ENCODE measurements at regions not wholly inside any gene's neighbourhood (a gene's known extent, or its start where the extent isn't known, plus 50 kb on each side); places are given as distances from the start of the nearest gene placed in this dataset.
"Not testable (repeated sequence)": the region's sequence is repeated elsewhere in the genome, so short reads cannot be mapped to it uniquely, and the experiment has no call there.

DNA sequence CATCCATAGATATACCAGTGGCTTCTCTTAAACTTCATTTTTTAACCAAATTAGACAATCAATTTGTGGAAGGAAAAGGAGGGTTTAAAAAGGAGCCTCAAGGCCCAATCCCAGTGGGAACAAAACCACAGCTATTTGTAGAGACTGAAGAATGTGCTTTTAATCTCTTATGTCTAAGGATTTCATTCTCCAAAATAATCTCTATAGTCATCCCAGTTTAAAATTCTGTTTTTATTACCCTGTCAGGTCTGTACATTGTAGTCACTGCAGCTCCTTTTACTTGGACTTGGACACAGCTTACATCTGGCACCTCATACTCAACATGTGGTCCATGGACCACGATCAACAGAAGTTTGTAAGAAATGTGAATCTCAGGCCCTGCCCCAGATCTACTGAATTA, 152.1 kb upstream of the STMND1 start:
- DNase-seq (ENCODE audit: low spot score): no peak

DNA sequence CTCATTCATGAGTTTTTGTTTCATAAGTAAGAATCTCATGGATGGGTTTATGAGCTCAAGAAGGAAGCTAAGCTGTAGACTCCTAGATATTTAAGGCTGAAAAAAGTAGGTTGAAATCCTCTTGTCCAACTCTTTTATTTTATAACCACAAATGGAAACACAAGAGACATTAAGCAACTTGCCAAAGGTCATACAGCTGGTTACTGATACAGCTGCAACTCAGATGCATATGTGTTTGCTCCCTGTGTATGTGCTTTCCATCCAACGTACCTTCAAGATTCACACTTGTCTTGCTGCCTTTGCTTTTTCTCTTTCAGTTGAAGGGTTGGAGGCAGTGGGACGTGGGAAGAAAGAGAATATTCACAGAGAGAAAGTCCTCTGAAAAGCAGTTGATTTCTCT, 153.5 kb upstream of the STMND1 start:
- DNase-seq (ENCODE audit: low spot score): no peak

DNA sequence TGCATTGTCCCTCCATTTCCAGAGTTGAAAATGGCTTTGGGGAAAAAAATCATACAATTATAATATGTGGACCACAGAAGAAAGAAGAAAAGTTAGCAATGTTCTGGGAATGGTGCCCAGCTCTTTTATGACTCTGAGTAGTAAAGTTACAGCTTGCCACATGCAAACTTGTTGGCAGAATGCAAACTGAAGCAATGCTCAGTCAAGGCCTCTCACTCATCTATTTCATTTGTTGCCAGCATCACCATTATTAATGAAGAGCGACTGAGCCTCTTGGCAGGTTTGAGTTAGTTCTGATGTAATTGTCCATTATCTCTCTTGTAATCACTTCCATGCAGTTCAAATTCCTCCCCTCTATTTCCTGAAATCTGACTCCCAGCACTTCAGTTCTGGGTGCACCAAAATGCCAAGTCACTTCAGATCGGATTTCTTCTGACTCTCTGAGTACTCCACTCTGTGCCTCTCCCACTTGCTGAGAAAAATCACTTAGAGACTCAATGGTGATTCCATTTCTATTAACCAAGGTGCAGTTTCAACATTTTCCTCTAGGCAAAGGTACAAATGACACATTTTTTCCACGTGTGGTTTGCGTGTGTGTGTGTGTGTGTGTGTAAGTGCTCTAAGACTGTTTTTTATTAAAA, 154.4 kb upstream of the STMND1 start:
- no peak for DNase-seq (ENCODE audit: low spot score)

DNA sequence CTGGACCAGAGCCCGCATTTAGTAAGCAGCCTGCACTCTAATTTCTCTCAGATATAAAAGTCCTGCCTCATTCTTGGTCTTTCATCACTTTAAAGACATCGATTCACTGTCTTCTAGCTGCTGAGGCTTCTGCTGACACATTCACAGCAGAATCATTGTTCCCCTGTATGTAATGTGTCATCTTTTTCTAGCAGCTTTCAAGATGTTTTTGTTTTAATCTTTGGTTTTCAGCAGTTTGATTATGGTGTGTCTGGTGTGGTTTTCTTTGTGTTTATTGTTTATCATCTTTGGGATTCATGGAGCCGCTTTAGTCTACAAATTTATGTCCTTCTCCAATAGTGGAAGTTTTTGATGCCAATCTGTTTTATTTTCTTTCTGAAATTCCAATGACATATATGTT, 157.3 kb upstream of the STMND1 start:
- DNase-seq (ENCODE audit: low spot score): no peak

DNA sequence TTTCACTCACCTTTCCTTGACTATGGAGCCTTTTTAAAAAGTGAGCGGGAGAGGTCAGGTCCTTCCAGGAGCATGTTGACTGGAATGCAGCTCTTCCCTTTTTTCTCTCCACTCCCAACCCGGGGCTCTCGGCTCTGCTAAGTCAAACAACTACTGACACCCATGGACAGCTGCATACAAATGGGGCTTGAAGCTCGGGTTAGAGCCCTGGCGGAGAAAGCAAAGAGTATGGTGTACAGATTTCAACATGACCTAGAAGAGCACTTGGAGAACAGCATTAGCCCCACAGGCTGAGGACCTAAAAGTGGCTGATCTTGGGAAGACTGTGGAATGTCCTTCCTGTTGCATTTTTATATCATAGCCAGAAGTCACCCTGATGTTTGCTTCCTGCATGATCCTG, 162.0 kb upstream of the STMND1 start:
- no peak for DNase-seq (ENCODE audit: low spot score)

DNA sequence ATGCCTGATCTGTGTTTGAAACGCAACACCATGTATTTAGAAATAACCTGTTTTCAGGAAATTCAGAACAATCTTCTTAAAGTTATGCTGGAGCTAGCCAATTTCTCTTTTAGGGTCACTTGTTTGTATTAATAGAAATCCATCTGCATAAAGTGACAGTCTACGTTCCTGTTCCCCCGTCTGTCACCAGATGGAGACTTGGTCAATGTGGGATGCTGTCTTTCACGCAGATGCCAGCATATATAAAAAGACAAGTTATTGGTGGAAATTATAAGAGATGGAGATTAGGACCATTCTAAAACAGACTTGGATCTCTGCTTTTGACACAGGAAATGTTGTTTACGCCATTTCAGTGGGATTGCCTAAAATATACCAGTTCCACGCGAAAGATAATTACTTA, 162.5 kb upstream of the STMND1 start:
- no peak for DNase-seq (ENCODE audit: low spot score)

DNA sequence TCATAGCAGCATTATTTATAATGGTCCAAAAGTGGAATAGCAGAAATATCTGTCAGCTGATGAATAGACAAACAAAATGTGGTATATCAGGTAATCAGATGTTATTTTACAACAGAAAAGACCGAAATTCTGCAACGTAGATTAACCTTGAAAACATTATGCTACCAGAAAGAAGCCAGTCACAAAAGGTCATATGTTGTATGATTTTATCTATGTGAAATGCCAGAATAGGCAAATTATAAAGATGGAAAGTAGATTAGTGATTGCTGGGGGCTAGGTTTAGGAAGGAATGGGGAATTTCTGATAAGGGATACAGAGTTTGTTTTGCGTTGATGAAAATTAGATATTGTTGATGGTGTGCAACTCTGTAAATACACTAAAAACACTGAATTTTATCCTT, 165.0 kb upstream of the STMND1 start:
- DNase-seq (ENCODE audit: low spot score): no peak

DNA sequence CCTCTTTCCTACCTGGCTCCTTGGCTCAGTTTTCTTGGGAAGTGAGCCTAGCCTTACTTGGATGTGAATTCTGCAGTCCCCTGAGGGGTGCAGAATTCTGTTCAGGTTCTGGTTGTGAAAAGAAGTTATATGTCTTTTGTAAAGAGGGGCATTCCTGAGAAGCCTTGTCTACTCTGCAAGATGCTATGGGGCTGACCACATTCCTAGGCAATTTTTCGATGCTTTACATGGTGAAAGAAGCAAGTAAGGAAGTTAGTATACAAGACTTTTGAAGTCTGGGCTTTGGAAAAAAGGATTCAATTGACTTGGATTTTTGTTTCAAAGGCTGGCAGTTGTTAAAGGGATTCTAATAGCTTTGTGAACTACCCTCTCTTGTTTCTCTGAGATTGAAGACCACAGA, 167.9 kb upstream of the STMND1 start:
- no peak for DNase-seq (ENCODE audit: low spot score)

DNA sequence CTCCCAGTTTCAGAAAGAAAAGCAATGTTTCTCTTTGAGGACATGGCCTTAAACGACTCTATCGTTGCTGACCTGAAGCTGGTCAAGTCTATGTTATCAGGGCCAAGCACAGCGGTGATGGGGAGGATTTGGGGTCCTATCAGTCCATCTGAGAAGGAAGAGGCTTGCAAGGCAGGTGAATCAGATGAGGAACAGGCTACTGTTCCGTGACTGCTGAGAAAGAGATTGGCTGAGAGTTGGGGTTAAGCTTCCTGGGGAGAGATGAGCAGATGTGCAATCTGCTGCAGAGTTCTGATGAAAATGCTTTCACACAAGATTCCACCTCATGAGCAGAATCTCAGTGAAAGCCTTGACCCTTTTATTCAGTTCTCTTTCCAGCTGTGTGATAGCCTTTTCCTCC, 168.3 kb upstream of the STMND1 start:
- no peak for DNase-seq (ENCODE audit: low spot score)

DNA sequence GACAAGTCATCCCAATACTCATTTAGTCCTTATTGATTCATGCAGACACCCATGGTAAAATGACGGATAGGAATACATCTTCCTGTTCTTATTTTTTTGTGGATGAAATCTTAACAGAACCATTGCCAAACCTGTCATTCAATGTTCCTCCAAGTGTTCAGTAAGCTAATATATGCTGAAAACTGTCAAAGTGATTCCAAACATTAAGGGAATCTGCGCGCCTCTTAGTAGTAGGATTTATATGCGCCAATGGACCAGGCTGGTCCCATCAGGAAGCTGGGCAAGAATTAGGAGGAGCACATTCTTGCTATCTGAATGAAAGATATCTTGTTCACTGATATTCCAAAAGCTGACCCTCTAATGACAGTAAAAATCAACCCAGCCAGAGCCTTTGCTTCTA, 168.9 kb upstream of the STMND1 start:
- DNase-seq (ENCODE audit: low spot score): no peak

DNA sequence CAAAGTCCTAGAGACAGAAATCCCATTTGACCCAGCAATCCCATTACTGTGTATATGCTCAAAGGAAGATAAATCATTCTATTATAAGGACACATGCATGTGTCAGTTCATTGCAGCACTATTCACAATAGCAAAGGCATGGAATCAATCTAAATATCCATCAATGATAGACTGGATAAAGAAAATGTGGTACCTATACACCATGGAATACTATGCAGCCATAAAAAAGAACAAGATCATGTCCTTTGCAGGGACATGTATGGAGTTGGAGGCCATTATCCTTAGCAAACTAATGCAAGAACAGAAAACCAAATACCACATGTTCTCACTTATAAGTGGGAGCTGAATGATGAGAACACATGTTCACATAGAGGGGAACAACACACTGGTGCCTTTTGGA, 169.8 kb upstream of the ATXN1 start:
- DNase-seq (ENCODE audit: low spot score): not testable (repeated sequence)

DNA sequence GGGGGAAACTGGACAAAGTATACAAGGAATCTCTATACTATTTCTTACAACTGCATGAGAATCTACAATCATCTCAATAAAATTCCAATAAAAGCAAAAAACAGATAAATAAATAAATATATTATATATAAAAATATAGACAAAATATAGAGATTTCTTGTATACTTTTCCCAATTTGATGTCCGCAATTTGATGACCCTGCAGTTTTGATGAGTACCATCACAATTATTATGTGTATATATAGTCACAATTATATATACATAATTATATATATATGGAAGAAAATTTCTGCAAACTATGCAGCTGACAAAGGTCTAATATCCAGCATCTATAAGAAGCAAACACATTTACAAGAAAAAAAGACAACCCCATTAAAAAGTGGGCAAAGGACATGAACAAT, 169.2 kb upstream of the ATXN1 start:
- no peak for DNase-seq (ENCODE audit: low spot score)

DNA sequence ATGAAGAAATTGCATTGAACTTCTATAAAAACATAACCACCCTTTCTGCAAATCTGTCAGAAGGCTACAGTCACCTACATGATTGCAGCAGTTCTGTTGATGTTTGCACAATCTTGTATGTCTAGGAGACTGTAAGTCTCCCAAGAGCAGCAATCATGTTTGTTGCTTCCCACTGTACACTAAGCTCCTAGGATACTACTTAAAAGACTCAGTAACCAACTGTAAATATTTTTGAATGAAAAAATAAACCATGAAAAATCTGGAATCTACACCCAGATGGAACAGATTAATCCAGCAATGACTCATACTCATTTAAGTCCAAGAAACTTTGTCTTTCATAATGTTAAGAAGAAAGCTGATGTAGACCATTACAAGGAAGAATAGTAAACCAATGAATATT, 168.5 kb upstream of the ATXN1 start:
- DNase-seq (ENCODE audit: low spot score): no peak

DNA sequence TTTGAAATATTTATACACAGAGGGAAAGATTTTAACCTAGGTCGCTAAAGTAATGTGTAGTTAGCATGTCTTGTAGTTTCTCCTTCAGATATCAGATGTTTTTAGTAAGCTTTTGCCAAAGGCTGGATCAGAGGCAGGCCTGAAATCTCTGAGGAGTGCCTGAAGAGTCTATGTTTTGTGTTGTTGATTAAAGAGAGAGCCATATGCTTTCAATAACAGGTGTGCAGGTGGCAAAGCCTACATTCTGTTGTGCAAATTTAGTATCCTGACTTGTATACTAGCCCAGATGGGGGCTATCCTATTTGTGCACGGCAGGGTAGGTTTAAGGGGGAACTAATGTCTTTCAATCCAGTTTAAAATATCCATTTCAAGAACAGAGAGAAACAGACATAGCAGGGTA, 167.1 kb upstream of the ATXN1 start:
- DNase-seq (ENCODE audit: low spot score): no peak

DNA sequence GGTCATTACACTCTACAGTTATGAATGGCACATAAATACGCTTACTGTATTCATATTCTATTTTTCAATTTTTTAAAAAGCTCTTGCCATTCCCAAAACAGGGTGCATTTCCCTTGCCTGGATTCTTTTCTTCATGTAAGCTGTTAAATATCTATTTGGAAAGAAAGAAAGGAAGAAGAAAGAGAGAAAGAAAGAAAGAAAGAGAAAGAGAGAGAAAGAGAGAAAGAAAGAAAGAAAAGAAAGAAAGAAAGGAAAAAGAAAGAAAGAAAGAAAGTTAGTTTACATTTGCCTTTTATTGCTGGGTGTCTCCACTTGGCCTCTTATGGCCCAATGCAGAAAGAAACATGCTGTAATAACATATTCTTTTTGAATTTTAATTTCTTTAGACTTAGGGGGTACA, 165.9 kb upstream of the ATXN1 start:
- no peak for DNase-seq (ENCODE audit: low spot score)

DNA sequence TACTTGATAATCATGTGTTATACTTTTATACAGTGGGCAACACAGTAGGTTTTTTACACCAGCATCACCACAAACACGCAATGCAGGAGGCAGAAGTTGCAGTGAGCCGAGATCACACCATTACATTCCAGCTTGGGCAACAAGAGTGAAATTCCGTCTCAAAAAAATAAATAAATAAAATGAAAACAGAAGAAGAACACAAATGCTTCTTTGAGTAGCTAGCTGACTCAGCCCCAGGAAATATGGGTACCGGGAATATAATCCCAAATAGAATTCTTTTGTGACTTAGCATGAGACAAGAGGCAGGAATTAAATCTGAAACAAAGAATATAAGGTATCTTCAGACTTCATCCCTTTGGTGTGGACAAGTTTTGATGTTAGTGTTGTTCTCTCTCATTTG, 164.2 kb upstream of the ATXN1 start:
- no peak for DNase-seq (ENCODE audit: low spot score)

DNA sequence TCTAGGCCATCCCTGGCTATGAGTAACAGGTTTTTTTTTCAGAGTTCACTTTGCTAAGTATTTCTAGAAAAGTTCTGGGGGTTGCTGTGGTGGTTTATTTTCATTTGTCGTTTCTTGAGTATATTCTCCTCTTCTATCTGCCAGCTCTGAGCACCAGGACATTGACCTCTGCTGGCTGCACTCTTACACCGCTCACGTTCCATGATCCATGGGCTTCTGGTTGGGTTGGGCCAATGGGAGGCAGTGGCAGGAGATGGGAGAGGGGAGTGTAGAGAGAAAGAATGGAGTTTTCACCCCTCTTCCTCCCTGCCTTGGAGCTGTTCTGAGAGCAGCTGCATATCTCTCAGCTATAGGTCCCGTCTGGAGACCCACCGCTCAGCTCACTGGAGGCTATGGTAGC, 161.0 kb upstream of the ATXN1 start:
- DNase-seq (ENCODE audit: low spot score): no peak

DNA sequence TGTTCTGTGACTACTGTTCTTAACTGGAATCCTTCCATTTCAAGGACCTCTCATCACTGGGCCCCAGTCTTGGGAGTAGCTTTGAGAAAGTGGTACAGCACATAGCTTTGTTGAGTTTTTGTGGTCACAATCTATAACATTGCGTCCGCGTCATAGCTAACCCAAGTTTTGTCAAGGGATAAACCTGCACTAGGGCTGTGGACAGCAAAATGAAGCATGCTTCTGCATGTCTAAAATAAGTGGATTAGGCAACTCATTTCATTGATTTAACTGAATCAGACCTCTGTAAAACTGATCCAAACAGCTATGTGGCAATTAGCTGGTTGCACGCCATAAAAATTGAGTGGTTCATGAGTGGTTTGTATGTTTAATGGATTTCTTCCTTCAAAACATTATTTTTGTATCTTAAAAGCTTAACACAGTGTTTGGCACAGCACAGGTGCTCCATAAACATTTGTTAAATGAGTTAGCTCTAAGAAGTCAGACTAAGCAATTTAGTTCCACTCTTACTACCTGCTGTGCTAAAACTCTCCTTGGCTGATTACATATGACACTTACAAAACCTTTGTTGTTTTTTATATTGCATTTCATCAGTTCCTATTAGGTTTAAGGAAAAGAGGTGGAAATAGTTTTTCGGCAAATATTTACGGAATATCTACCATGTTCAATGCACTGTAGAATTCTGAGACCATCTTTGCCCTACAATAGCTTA, 160.3 kb upstream of the ATXN1 start:
- no peak for DNase-seq (ENCODE audit: low spot score)

DNA sequence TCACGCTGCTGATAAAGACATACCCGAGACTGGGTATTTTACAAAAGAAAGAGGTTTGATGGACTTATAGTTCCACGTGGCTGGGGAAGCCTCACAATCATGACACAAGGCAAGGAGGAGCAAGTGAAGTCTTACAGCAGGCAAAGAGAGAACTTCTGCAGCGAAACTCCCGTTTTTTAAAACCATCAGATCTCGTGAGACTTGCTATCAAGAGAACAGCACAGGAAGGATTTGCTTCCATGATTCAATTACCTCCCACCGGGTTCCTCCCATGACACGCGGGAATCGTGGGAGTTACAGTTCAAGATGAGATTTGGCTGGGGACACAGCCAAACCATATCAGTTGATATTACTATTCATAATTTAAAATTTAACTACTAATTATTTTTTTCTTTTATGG, 157.3 kb upstream of the ATXN1 start:
- DNase-seq (ENCODE audit: low spot score): no peak

DNA sequence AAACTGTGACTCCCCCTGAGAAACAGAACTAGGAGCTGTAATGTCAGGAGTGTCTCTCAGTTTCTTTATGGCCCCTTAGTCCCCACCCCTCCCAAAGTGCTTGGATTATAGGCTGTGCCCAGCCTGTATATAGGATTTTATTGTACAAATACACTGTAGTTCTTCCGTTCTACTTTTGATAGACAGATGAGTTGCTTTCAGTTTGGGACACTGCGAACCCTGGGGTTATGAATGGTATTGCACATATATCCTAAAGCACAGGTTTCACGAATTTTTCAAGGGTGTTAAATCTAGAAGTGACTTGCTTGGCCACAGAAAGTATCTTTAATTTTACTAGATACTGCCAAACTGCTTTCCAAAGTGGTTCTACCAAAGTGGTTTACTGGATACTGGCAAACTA, 152.9 kb upstream of the ATXN1 start:
- no peak for DNase-seq (ENCODE audit: low spot score)

DNA sequence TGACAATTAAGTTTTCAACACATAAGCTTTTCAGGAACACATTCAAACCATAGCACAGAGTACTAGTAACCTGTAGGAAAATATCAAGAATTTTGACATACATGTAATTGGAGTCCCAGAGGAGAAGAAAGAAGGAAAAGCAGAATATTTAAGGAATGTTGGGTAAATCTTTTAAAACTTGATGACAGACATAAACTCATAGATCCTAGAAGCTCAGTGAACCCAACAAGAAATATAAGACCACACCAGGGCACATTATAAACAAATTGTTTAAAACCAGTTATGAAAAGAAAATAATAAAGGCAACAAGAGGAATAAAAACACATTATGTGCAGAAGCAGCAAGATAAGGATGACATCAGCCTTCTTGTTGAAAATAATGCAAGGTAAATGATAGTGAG, 151.5 kb upstream of the ATXN1 start:
- DNase-seq (ENCODE audit: low spot score): no peak

DNA sequence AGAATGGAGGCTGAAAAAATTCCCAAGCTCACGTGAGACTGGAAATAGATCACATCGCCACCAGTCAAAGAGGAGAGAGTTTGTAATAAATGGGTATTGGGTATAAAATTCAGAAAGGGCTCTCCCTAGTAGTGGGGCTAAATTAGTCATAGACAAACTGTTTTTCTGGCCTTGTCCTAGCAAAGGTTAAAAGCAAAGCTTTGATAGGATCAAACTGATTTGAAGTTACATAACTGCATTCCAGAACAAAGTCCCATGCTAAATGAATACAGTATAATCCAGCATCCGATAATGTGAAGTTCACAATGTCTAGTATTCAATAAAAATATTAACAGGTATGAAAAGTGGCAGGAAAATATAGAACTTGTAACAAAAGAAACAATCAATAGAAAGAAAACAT, 149.8 kb upstream of the ATXN1 start:
- DNase-seq (ENCODE audit: low spot score): no peak

DNA sequence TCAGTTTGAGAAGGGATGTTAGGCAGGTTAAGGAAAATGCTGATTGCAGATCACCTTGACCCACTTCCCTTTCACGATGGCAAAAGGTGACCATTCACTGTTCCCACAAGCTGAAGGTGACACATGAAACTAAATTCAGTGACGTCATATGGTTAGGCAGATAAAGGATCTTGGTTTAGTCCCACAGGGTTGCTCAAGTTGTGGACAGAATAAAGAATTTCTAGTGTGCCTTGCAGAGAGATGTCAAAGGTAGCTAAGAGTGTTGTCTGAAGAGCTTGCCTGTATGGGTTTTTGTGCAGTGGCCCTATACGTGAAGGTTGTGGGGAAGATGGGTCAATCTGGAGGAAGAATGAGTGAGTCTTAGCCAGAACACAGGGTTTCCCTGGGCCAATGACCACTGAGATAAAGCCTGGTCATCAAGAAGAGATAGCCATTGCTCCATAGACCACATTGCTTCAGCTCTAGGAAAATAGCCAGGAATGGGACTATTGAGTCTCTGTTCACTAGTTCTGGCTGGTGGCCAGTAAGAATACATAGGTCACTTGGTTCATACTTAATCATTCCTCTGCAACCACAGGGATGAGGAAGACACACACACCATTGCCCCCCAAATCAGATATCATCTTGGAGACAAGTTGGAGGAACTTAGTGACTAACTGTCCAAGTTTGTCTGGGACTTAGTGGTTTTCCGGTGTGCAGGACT, 148.5 kb upstream of the ATXN1 start:
- DNase-seq (ENCODE audit: low spot score): no peak

DNA sequence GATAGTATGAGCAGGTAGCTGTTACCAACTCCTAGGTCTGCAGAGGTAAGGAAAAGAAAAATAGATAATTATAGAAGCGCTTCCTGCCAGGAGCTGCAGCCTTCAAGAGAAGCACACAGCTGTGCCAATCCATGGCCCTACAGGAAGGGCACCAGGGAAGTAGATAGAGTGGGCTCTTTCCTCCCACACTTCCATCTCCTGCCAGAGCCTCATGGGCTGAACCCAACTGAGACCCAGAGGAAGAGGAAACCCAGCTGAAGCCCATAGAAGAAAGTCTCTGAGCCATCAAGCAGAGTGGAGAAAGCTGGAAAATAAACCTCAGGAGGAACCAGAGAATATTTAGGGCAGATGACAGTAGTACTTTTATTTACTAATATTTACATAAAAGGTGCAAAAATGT, 146.7 kb upstream of the ATXN1 start:
- DNase-seq (ENCODE audit: low spot score): no peak
